ENCODE measurements at regions not wholly inside any gene's neighbourhood (a gene's known extent, or its start where the extent isn't known, plus 50 kb on each side); places are given as distances from the start of the nearest gene placed in this dataset.

GRCh38 chr2:136062066-136062837, 55.7 kb downstream of the CXCR4 start:
- DNase-seq (ENCODE audit: low spot score), result no peak

- no peak for DNase-seq (ENCODE audit: low spot score)
Measured at GRCh38 chr2:136060416-136060815, 57.5 kb downstream of the CXCR4 start.

- DNase-seq (ENCODE audit: low spot score), result no peak
Measured at GRCh38 chr2:136059036-136059472, 58.9 kb downstream of the CXCR4 start.

- peak; percentile 15 for DNase-seq (ENCODE audit: low spot score)
Measured at GRCh38 chr2:136058262-136058661, 59.7 kb downstream of the CXCR4 start.

- no peak for DNase-seq (ENCODE audit: low spot score)
Measured at GRCh38 chr2:136057802-136058140, 60.2 kb downstream of the CXCR4 start.

DNA sequence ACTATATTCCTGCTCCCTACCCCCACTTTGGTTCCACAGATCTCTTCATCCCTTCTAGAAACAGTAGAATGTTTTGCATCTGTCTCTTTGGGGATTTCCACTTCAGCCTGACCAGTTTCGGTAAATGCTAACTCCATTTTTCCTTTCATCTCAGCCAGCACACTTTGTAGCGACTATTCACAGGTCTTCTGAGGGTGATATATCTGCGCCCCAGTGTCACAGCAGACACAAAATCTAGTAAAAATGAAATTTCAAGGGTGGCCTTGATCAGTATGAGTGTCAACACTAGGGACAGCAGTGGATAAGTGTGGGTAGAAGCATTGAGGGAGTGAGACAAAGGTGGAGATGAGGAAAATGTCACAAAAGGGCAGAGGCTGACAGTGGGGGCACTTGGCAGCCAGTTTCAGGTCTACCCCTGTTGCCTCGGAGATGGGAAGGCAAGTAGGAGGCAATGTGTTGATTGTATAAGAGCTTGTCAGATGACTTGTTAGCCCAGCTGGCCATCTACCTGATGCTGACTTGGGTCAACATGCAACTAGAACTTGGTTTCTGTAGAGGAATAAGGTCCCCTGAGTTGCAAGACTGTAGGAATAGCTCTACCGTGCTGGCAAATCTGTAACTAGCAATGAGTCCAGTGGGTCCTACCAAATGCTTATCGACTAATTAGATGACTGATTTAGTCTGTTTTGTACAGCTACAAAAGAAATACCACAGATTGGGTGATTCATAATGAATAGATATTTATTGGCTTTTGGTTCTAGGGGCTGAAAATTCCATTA, 60.7 kb downstream of the CXCR4 start:
- DNase-seq (ENCODE audit: low spot score), result no peak

- no peak for DNase-seq (ENCODE audit: low spot score)
Measured at GRCh38 chr2:136055929-136056688, 61.8 kb downstream of the CXCR4 start.

DNA sequence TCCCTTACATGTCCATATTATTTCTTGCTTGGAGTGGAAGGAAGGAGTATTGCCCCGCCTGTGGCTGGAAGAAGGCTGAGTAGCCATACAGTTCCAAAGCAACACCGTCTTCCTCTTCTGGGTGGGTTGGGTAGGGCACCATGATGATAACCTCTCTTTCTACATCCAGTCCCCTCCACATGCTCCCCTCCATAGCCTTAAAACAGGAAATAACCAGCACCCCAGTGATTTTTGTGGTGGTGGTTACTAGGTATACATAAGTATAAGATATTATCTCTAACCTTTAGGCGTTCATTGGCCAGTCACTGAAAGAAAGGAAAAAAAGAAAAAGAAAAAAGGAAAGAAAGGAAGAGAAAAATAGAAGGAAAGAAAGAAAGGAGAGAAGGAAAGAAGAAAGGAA, 63.1 kb downstream of the CXCR4 start:
- DNase-seq (ENCODE audit: low spot score), result no peak

GRCh38 chr2:136052369-136053362, 65.3 kb downstream of the CXCR4 start:
- DNase-seq (ENCODE audit: low spot score), result no peak

- no peak for DNase-seq (ENCODE audit: low spot score)
Measured at GRCh38 chr2:136051725-136052048, 66.3 kb upstream of the DARS1 start.

GRCh38 chr2:136051001-136051724, 65.7 kb upstream of the DARS1 start:
- no peak for DNase-seq (ENCODE audit: low spot score)

GRCh38 chr2:136049991-136050920, 64.8 kb upstream of the DARS1 start:
- no peak for DNase-seq (ENCODE audit: low spot score)

DNA sequence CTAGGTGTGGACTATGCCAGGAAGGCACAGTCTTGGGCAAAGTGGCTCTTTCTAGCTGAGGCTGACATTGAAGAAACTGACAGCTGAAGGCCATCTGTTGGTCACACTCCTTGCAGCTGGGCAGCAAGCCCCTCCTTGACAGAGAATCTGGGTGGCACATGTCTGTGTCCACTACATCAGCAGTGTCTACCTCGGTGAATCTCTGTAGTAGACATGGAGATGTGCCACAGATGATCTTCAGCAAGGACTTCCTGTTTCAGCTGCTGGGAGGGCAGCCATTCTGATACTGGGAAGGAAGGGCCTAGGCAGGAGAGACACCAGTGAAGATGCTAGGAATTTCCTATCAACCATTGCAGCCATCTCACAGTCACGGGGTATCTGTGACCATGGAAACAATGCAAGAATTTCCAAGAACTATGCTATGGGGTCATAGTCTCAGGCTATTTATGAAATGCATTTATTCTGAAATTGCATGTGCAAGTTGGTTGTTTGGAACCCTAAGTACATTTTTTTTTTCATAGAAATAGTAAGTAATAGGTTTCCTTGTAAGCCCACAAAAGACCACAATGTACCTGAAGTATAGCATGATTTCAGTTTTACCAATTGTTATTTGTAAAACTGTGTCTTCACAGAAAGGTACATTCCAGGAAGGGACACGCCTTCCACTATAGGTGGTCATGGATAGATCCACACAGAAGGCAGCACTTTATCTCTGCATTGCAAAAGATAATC, 63.8 kb upstream of the DARS1 start:
- DNase-seq (ENCODE audit: low spot score), result no peak

DNA sequence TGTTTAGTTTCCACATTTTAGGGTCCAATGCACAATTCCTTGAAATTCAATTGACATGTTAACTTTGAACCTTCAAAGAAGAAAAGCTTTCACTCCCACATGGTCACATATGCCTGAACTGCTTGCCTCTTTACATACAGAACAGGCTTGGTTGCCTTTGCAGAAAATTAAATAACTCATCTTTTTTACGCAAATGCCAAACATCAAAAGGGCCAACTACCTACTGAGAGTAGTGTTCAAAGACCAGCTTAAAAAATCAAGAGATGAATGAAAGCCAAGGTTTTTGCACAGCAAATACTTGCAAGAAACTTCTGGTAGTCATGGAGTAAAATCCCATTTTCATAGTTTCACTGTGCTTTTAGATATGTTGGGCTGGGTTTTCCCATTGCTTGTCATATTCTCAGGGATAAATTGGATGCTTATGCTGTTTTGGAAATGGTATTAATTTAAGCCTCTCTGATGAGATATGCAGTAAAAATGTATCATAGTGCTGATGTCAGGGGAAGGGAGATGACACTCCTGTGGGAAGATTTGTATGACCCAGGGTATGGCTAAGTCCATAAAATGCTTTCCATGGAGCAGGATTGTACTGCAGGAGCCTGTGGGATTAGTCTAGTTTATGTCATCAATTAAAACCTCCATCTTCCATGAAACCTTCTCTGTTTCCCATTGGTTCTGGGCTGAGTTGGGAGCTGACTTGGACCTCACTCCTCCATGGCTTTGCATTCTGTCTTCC, 60.6 kb upstream of the DARS1 start:
- no peak for DNase-seq (ENCODE audit: low spot score)

GRCh38 chr2:136045344-136045743, 59.9 kb upstream of the DARS1 start:
- no peak for DNase-seq (ENCODE audit: low spot score)
